Cardiac fibroblast (primary cell): ENCODE measurements at regions not wholly inside any gene's neighbourhood (a gene's known extent, or its start where the extent isn't known, plus 50 kb on each side); places are given as distances from the start of the nearest gene placed in this dataset.
A peak's percentile ranks its signal among the peaks of the same experiment; 100 is the strongest.

Experiments
- DNase-seq, 2 donors: peaks; one replicate each; pipeline versions ENCODE4 v3.0.0 to v3.0.0-alpha.2; 2010; ENCODE audit warnings: low read depth in 2 of 2
- H3K4me3 ChIP-seq, 2 donors: replicated peaks in 1 of 2; 1 replicate in 1 of 2; 2 replicates in 1 of 2; pipeline ENCODE4 v1.5.1; 2011; ENCODE audit warnings: low read depth in 2 of 2, low read length in 2 of 2, mild to moderate bottlenecking in 2 of 2, moderate library complexity in 1 of 2
- TF ChIP-seq, protein P1 (sequence below): IDR thresholded peaks from one replicate; pipeline ENCODE4 v1.5.1; 2011; ENCODE audit warnings: low read depth, mild to moderate bottlenecking, low read length, inconsistent platforms

GRCh38 chrX:40414335-40414734 lies 166.4 kb upstream of the ATP6AP2 start:
- TF ChIP-seq, protein P1, sequence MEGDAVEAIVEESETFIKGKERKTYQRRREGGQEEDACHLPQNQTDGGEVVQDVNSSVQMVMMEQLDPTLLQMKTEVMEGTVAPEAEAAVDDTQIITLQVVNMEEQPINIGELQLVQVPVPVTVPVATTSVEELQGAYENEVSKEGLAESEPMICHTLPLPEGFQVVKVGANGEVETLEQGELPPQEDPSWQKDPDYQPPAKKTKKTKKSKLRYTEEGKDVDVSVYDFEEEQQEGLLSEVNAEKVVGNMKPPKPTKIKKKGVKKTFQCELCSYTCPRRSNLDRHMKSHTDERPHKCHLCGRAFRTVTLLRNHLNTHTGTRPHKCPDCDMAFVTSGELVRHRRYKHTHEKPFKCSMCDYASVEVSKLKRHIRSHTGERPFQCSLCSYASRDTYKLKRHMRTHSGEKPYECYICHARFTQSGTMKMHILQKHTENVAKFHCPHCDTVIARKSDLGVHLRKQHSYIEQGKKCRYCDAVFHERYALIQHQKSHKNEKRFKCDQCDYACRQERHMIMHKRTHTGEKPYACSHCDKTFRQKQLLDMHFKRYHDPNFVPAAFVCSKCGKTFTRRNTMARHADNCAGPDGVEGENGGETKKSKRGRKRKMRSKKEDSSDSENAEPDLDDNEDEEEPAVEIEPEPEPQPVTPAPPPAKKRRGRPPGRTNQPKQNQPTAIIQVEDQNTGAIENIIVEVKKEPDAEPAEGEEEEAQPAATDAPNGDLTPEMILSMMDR, result no peak

DNA sequence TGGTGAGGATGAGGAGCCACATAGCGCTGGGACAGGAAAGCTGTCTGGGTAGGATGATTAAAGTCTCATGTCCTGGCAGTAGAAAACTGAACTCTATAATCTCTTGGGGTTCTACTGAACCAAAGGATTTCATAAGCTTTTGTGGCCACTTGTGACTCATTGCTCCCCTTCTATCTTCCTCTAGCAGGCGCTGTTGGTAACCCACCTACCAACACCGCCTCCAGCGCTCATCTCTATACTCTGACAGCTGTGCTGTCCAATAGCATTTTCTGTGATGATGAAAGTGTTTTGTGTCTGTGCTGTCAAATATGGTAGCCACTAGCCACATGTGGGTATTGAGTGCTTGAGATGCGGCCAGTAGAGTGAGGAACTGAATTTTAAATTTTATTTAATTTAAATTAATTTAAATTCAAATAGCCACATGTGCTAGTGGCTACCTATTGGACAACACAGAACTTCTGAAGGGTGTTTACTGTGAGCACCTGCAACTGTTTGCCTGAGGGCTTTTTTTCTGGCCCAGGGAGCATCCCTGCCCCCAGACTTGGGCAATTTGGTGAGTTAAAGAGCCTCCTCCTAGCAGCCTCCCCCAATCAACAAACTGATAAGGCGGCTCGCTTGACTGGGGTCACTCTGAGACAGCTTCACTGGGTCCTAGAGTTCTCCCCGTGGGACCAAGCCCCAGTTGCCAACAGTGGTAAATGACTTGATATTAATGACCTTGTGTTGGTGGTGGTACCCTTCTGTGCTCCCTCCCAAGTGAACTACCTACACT lies 169.2 kb upstream of the ATP6AP2 start:
- DNase-seq, result peak in 1 of 2 donors; percentile 10
- TF ChIP-seq, protein P1, result no peak
- H3K4me3 ChIP-seq, result no peak overlapping the region

More at GRCh38 chrX:40414335-40414734, 166.4 kb upstream of the ATP6AP2 start:
- DNase-seq, result no peak
- no peak overlapping the region for H3K4me3 ChIP-seq

DNA sequence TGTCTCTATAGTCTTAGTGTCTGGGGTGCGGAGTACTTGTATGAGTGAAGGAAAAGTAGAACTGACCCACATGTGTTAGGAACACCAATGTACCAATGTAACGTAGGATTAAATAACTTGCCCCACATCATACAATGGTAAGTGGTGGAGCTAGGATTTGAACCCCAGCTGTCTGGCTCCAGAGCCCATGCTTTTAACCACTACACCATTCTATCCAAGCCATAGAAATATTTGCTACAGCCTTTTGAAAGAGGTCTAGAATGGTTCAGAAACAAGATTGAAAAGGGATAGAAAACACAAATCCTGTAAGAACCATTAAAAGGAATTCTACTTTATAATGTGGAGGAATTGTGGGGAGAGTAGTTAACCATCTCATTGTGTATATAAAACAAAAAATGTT lies 169.9 kb upstream of the ATP6AP2 start:
- TF ChIP-seq, protein P1, result no peak
- no peak overlapping the region for H3K4me3 ChIP-seq
- DNase-seq, result no peak

DNA sequence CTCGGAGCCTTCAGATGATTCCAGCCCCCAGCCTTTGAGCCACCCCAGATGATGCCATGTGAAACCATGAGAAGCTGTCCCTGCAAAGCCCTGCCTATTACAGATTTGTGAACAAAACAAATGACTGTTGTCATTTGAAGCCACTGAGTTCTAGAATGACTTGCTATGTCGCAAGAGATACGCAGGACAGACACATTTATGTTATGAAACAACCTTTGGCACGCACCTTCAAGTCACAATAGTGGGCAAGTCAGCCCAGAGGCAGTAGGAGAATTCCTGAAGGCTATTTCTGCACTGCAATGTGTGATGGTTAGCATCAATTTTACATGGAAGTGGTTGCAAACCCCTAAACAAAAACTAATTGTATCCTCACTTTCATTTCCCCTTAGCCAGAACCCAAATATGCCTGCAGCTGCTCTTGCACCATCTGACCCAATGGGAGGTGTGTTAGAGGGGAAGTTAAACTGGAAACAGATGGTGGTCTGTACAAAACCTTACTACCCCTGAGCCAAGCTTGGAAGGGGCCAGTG lies 174.4 kb upstream of the ATP6AP2 start:
- TF ChIP-seq, protein P1, result no peak
- DNase-seq, result no peak

GRCh38 chrX:40405399-40405798 lies 175.4 kb upstream of the ATP6AP2 start:
- TF ChIP-seq, protein P1, result no peak
- H3K4me3 ChIP-seq, result no peak overlapping the region
- no peak for DNase-seq

More for the DNA sequence above, 174.4 kb upstream of the ATP6AP2 start:
- no peak overlapping the region for H3K4me3 ChIP-seq

DNA sequence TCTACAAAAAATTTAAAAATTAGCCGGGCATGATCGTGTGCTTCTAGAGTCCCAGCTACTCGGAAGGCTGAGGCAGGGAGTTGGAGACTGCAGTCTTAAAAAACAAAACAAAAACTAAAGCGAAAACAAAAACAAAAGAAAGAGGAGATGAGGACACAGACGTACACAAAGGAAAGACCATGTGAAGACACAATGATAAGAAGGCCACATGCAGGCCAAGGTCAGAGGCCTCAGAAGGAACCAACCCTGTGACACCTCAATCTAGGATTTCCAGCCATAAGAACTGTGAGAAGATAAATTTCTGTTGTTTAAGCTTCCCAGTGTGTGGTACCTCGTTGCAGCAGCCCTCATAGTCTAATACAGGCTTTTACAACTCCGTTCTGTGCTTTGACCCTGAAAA lies 177.0 kb upstream of the ATP6AP2 start:
- no peak for DNase-seq
- TF ChIP-seq, protein P1, result no peak
- H3K4me3 ChIP-seq, result no peak overlapping the region
